HG03064 (cell line): ENCODE measurements at regions not wholly inside any gene's neighbourhood (a gene's known extent, or its start where the extent isn't known, plus 50 kb on each side); places are given as distances from the start of the nearest gene placed in this dataset.

ENCODE experiments used
- ATAC-seq: cut with Tn5 transposase; IDR thresholded peaks from one replicate; pipeline ENCODE4 v1.9.1; 2021; ENCODE audit warnings: low read depth; ENCODE audit not compliant: unreplicated experiment

GRCh38 chr2:40559175-40559574 lies 107.3 kb upstream of the SLC8A1 start:
- ATAC-seq, result no peak

- ATAC-seq, result no peak
Measured at GRCh38 chr2:40564184-40564583, 112.3 kb upstream of the SLC8A1 start.

DNA sequence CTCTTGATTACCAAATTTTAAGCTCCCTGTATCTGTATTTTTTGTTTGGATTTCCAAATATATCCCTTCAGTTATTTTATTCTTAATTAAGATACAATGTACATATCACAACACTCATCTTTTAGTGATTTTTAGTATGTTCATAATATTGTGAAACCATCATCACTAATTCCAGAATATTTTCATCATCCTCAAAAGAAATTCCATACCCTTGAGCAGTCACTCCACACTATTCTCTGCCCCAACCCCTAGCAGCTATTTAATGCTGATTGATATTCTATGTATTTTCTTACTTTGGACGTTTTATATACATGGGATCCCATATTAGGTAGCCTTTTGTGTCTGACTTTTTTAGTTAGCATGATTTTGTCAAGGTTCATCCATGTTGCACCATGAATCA lies 127.4 kb upstream of the SLC8A1 start:
- no peak for ATAC-seq

DNA sequence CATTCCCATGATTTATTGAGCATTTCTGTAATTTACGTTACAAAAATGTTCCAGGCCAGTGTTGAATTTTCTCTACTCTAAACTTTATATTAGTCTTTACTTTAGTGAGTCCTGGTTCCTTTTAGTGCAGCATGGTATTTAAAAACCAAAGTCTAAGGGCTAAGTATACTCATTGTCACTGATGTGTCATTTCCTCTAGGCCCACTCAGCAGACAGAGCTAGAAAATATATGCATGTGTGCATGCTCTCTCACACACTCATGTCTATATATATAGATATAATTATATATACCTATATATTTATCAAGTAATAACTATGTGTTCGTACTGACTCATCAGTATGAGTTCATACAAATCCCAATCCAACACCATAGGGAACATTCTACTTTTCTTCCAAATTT lies 132.5 kb upstream of the SLC8A1 start:
- ATAC-seq, result no peak

DNA sequence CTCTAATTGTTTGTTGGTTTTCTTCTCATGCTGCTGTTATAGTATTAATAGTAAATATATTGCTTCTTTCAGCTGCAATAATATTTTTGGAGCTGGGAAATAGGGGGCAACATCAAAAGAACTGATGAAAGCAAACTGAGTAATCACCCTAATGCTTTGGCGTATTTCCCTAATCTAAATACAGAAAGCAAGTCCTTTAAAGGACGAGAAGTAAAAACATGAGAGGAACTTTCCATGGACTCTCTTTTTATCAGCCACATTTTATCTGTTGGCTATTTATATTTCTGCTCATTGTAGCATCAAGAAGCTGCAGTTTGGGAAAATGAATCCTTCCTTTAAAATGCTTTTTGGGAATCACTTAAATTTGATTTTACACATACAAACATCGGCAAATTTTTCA lies 139.9 kb upstream of the SLC8A1 start:
- ATAC-seq, result no peak

GRCh38 chr2:40592218-40592617 lies 140.3 kb upstream of the SLC8A1 start:
- ATAC-seq, result no peak

DNA sequence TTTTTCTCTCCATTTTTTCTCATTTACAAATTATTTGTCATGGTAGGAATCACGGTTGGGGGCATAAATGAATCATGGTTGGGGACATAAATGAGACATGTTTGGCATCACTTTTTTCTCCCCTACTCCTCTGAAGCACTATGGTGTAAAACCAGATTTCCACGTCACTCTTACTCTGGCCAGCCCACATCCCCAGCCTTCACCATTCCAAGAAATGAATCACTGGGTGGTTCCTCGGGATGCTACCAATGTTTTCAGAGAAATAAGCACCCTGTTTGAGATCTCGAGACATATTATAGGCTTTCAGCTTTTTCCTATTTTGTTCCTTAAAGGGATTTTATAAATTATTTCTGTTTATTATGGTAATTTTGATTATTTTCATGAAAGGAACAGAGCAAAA lies 155.0 kb upstream of the SLC8A1 start:
- no peak for ATAC-seq

DNA sequence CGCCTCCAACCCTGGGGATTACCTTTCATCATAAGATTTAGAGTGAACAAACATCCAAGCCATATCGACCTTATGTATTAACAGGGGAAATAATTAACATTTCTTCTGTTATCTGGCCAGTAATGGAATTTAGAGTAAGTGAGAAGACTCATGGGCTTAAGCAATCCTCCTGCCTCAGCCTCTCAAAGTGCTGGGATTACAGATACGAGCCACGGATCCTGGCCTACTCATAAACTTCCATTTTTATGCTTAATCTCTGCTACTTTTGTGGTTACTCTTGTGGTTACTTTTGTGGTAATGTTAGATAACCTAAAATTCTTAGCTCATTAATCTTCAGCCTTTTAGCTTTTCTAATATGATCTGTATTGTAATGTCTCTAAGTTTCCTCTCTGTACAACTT lies 159.3 kb upstream of the SLC8A1 start:
- no peak for ATAC-seq

DNA sequence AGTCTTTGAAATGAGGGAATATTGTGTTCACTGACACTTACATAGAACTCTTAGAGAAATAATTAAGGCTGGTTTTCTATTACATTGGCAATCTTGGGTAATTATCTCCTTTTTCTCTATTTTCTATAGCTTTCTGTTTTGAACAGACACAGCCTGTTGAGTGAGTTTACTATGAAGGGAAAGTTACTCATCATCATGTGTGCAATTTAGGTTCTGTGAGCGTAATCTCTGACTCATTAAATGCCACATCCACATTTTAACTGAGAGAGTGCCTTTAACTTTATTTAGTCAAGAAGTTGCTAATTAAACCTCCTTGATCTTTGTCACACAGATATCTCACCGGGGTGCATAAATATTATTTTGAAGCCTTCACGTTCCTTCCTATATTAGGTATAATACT lies 174.0 kb upstream of the SLC8A1 start:
- no peak for ATAC-seq

DNA sequence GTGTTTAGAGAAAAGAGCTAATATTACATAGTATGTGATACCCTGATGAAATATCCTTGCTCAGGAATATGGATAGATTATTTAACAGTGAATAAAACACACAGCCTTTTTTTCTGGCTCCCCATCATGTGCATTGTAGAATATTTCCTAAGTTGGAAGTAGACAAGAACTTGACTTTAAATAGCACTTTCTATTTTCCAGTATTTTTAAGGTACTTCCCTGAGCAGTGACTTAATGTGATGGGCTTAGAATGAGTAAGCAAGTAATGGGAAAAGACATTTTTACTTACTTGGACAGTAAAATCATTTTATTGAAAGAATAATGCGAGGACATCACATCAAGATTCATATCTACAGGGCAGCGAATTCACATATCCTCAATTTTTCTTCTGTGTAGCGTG lies 176.7 kb upstream of the SLC8A1 start:
- no peak for ATAC-seq

- no peak for ATAC-seq
Measured at GRCh38 chr2:40629768-40630434, 178.0 kb upstream of the SLC8A1 start.

GRCh38 chr2:40639320-40639719 lies 187.4 kb upstream of the SLC8A1 start:
- no peak for ATAC-seq

DNA sequence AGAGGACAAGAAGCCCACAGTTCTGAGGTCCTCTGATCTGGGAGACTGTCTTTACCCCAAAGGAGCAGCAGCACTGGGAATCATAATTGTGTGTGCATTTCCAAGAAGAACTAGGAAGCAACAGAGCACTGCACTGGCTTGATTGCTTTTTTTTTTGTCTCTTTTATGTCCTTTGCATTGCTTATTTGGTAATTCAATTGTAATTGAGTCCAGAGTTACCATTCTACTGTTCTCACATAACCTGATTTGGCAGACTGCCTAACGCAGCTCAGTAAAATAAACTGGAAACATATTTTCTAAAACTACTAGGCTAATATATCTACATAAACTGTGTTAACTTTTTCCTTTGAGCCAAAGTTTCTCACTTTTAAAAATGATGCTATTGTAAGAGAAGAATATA lies 190.3 kb upstream of the SLC8A1 start:
- ATAC-seq, result no peak

DNA sequence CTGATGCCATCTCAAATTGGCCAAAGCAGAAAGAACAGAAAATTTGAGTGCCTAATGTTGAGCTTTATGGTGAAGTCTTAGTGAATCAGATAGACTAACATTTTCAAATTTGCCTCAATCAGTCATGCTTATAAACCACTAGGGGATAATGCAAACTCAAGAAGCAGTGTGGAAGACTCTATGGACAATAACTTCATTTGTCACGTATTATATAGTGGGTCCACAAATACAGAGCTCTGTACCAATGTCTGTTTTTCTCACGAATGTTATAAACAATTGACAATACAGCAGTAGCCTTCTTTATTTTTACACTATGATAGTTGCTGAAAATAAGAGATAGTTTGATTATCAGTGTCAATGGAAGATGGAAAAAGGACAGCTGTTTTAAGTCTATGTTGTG lies 190.8 kb upstream of the SLC8A1 start:
- ATAC-seq, result no peak

DNA sequence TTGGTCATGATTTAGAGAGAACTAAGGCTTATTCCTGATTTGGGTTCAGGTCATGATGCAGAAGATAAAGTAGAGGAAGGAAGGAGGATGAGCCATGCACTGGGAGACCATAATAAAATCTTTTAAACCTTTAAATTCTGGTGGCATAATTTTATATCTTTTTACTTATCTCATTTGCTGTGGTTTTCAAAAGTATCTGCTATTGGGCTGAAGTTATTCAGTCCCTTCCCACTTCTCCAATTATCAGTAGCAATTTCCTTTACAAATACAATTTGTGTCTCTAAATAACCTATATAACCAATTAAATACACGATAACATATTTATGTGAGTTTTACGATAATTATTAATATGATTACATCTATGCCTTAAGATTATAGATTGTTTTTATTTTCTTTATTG lies 194.8 kb upstream of the SLC8A1 start:
- ATAC-seq, result no peak

GRCh38 chr2:40652155-40652554 lies 200.3 kb upstream of the SLC8A1 start:
- ATAC-seq, result no peak

DNA sequence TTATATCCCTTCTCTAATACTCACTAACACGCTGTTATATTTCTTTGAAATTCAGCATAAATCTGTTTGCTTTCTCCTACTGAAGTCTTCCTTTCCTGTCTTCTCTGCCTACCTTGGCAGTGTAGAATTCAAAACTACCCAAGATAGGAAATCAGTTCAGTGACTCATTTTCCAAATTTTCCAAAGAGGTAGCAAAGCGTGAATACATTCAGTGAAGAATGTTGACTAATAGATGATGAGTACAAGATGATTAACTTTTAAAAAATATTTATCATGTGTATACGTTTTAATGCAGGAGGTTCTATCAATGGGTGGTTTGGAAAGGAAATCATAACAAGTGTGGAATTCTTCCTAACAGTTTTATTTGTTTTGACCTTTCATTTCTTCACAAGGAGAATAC lies 201.9 kb upstream of the SLC8A1 start:
- no peak for ATAC-seq

DNA sequence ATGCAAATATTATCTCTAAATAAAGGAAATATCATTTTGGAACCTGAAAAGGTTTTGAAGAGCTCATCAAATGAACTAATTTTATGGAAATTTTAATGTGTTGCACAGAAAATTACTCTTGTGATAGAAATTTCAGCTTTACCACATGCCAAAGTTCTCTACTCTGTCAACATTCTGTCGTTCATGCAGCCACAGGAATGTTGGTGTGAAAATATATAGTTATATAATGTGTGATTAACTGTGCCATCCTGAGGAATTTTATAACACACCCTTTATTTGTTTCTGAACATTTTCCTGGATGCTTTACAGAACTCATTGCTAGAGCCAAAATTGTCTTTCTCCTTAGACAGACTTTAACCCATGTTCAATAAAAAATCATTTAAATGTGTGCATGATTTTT lies 202.5 kb upstream of the SLC8A1 start:
- ATAC-seq, result no peak

GRCh38 chr2:40658941-40659340 lies 207.1 kb upstream of the SLC8A1 start:
- ATAC-seq, result no peak

- no peak for ATAC-seq
Measured at GRCh38 chr2:40665493-40666232, 213.8 kb upstream of the SLC8A1 start.

GRCh38 chr2:40666398-40666797 lies 214.5 kb upstream of the SLC8A1 start:
- ATAC-seq, result no peak

DNA sequence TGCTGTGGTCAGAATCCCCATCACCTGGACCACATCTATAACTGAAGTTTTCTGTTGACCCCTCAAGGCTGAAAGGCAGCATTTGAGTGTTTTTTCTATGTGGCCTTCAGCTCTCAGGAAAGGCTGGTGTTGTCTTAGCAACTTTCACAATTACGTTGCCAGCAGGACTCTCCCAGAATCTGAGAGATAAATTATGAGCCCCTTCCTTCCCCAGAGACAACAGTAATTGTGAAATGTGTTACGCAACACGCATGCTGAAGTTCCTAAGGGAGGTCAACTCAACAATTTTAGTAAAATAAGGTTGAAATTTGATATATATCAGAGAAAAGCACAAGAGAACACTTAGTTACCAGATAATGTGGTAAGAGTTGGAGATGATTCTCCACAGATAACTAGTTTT lies 216.5 kb upstream of the SLC8A1 start:
- ATAC-seq, result no peak
